DMS114 treated with DMSO at 0.1 percent for 48 hours (cell line): ENCODE measurements at regions not wholly inside any gene's neighbourhood (a gene's known extent, or its start where the extent isn't known, plus 50 kb on each side); places are given as distances from the start of the nearest gene placed in this dataset.
"Not testable (repeated sequence)": the region's sequence is repeated elsewhere in the genome, so short reads cannot be mapped to it uniquely, and the experiment has no call there.

Experiments
- DNase-seq: peaks from one replicate; lab custom pipeline; 2025; ENCODE audit not compliant: unreplicated experiment; lab: John Stamatoyannopoulos, UW

GRCh38 chr9:29199975-29200374, 1626.7 kb upstream of the C9orf72 start:
- no peak for DNase-seq

- DNase-seq: no peak
These were observed 1627.4 kb upstream of the C9orf72 start for GRCh38 chr9:29200650-29201049.

GRCh38 chr9:29203244-29203930, 1630.1 kb upstream of the C9orf72 start:
- no peak for DNase-seq

- DNase-seq: no peak
These were observed 1635.4 kb upstream of the C9orf72 start for GRCh38 chr9:29208670-29209069.

- DNase-seq: no peak
These were observed 1636.5 kb upstream of the C9orf72 start for GRCh38 chr9:29209748-29210291.

GRCh38 chr9:29211003-29211579, 1637.8 kb upstream of the C9orf72 start:
- DNase-seq: no peak

- no peak for DNase-seq
These were observed 1638.5 kb upstream of the C9orf72 start for GRCh38 chr9:29211580-29212396.

- DNase-seq: no peak
These were observed 1639.4 kb upstream of the C9orf72 start for GRCh38 chr9:29212397-29213387.

GRCh38 chr9:29213417-29214153, 1640.3 kb upstream of the C9orf72 start, which contains the start of gene LINGO2:
LINGO2 (minus strand) TSS chr9:29213601.
- no peak for DNase-seq

GRCh38 chr9:29214154-29214689, 1640.9 kb upstream of the C9orf72 start:
- DNase-seq: no peak

- no peak for DNase-seq
These were observed 1641.5 kb upstream of the C9orf72 start for GRCh38 chr9:29214690-29215253.

GRCh38 chr9:29217966-29218365, 1644.7 kb upstream of the C9orf72 start:
- DNase-seq: no peak

GRCh38 chr9:29220596-29221251, 1647.4 kb upstream of the C9orf72 start:
- DNase-seq: no peak

- DNase-seq: no peak
These were observed 1655.3 kb upstream of the C9orf72 start for GRCh38 chr9:29228558-29228957.

GRCh38 chr9:29230931-29231330, 1657.7 kb upstream of the C9orf72 start:
- no peak for DNase-seq

GRCh38 chr9:29233193-29233592, 1659.9 kb upstream of the C9orf72 start:
- no peak for DNase-seq

- no peak for DNase-seq
These were observed 1668.0 kb upstream of the C9orf72 start for GRCh38 chr9:29241320-29241719.

GRCh38 chr9:29245351-29245750, 1672.1 kb upstream of the C9orf72 start:
- no peak for DNase-seq

- not testable (repeated sequence) for DNase-seq
These were observed 1697.1 kb upstream of the C9orf72 start for GRCh38 chr9:29270400-29270799.
